Fibroblast of lung (primary cell): ENCODE measurements at regions not wholly inside any gene's neighbourhood (a gene's known extent, or its start where the extent isn't known, plus 50 kb on each side); places are given as distances from the start of the nearest gene placed in this dataset.

Source experiments
- DNase-seq, 2 donors: peaks; one replicate each; pipeline versions ENCODE4 v3.0.0 to v3.0.0-alpha.2; 2010; ENCODE audit warnings: low read depth in 2 of 2
- H2AFZ ChIP-seq: 2 replicates; pipeline ENCODE4 v1.5.1; 2012; ENCODE audit warnings: low read length, control low read depth, inconsistent platforms
- H3K27ac ChIP-seq: 2 replicates; pipeline ENCODE4 v1.5.1; 2011; ENCODE audit warnings: low read length, control low read depth; ENCODE audit not compliant: insufficient read depth
- H3K27me3 ChIP-seq: 2 replicates; pipeline ENCODE4 v1.5.1; 2011; ENCODE audit warnings: mild to moderate bottlenecking, low read length; ENCODE audit not compliant: control insufficient read depth, insufficient read depth
- H3K36me3 ChIP-seq: 2 replicates; pipeline ENCODE4 v1.5.1; 2011; ENCODE audit warnings: low read length; ENCODE audit not compliant: control insufficient read depth, insufficient read depth
- H3K4me1 ChIP-seq: 2 replicates; pipeline ENCODE4 v1.5.1; 2011; ENCODE audit warnings: low read length; ENCODE audit not compliant: control insufficient read depth, insufficient read depth; ENCODE audit errors: extremely low read depth
- H3K4me2 ChIP-seq: 2 replicates; pipeline ENCODE4 v1.5.1; 2011; ENCODE audit warnings: low read length, control low read depth; ENCODE audit not compliant: insufficient read depth; ENCODE audit errors: extremely low read depth
- H3K4me3 ChIP-seq, 4 experiments: fragments of 200-600 bp in 1 of 4; sonication (generic) in 1 of 4; replicated peaks in 1 of 4; 2 replicates each; pipeline ENCODE4 v1.5.1; 2011 to 2016; ENCODE audit warnings: low read length in 4 of 4, low read depth in 3 of 4, mild to moderate bottlenecking in 3 of 4, control low read depth in 2 of 4, inconsistent platforms in 1 of 4, mixed read lengths in 1 of 4; ENCODE audit not compliant: insufficient read depth in 1 of 4; ENCODE audit errors: control extremely low read depth in 1 of 4
- H3K79me2 ChIP-seq: 2 replicates; pipeline ENCODE4 v1.5.1; 2012; ENCODE audit warnings: mild to moderate bottlenecking, low read length, inconsistent platforms; ENCODE audit not compliant: control insufficient read depth, insufficient read depth
- H3K9ac ChIP-seq: 2 replicates; pipeline ENCODE4 v1.5.1; 2011; ENCODE audit warnings: mild to moderate bottlenecking, low read length, control low read depth; ENCODE audit not compliant: insufficient read depth
- H3K9me3 ChIP-seq: 2 replicates; pipeline ENCODE4 v1.5.1; 2012; ENCODE audit warnings: low read depth, low read length; ENCODE audit not compliant: control insufficient read depth, insufficient read depth
- H4K20me1 ChIP-seq: 2 replicates; pipeline ENCODE4 v1.5.1; 2011; ENCODE audit warnings: low read length; ENCODE audit not compliant: control insufficient read depth, insufficient read depth; ENCODE audit errors: extremely low read depth
- EZH2 ChIP-seq: IDR thresholded peaks from 2 replicates; pipeline ENCODE4 v1.5.1; 2012; ENCODE audit warnings: low read length, control low read depth, mild to moderate bottlenecking; ENCODE audit errors: missing control alignments
- TF ChIP-seq, protein P1 (sequence below), 2 donors: IDR thresholded peaks in 1 of 2; conservative IDR thresholded peaks in 1 of 2; 1 replicate in 1 of 2; 2 replicates in 1 of 2; pipeline ENCODE4 v1.5.1; 2011 to 2012; ENCODE audit warnings: low read length in 2 of 2, control low read depth in 1 of 2, inconsistent platforms in 1 of 2, low read depth in 1 of 2, mild to moderate bottlenecking in 1 of 2

DNA sequence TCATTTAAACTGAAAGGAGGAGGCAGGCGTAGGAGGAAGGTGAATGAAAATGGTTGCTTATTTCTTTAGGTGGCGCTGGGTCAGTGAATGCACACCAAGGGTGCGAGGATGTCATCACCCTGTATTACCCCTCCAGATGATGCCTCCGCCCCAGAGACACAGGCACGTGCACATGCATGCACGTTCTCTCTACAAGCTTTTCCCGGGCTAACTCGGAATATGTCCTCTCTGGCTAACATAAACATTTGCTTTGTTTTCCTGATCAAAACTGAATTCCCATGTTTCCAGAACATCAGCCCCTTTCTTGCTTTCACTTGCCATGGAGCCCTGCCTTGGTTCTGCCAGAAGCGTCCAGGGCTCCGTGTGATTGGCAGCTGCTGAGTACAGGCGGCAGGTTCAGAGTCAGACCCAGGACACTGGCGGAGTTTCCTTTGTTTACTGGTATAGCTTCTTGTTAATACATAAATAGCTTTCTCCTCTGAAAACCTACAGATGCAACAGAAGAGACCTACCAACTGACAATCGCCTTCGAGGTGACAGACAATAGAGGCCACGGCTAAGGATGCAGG, 131.2 kb upstream of the RPS6KA2 start:
- H3K36me3 ChIP-seq: no peaks in the 10 kb centered on the region
- H3K4me1 ChIP-seq: no peaks in the 10 kb centered on the region
- no peaks in the 10 kb centered on the region for H3K79me2 ChIP-seq
- H3K9ac ChIP-seq: no peak overlapping the region
- no peaks in the 10 kb centered on the region for H4K20me1 ChIP-seq
- TF ChIP-seq, protein P1, sequence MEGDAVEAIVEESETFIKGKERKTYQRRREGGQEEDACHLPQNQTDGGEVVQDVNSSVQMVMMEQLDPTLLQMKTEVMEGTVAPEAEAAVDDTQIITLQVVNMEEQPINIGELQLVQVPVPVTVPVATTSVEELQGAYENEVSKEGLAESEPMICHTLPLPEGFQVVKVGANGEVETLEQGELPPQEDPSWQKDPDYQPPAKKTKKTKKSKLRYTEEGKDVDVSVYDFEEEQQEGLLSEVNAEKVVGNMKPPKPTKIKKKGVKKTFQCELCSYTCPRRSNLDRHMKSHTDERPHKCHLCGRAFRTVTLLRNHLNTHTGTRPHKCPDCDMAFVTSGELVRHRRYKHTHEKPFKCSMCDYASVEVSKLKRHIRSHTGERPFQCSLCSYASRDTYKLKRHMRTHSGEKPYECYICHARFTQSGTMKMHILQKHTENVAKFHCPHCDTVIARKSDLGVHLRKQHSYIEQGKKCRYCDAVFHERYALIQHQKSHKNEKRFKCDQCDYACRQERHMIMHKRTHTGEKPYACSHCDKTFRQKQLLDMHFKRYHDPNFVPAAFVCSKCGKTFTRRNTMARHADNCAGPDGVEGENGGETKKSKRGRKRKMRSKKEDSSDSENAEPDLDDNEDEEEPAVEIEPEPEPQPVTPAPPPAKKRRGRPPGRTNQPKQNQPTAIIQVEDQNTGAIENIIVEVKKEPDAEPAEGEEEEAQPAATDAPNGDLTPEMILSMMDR (conservative IDR thresholded peaks at IDR 0.05 in 1 of 2, IDR thresholded peaks at IDR 0.05 in 1 of 2; ENCODE audit: low read depth in 1 of 2, low read length in 2 of 2): no peak
- no peak for TF ChIP-seq EZH2
- H3K4me2 ChIP-seq: peak overlapping the region; percentile 77
- H3K27ac ChIP-seq: no peak overlapping the region
- peak overlapping the region in 3 of 4 experiments; percentile 19 to 37 (median 30) for H3K4me3 ChIP-seq
- H3K27me3 ChIP-seq: peaks cover 5% of the 10 kb centered on the region
- no peaks in the 10 kb centered on the region for H3K9me3 ChIP-seq
- no peak overlapping the region for H2AFZ ChIP-seq
- DNase-seq: no peak

DNA sequence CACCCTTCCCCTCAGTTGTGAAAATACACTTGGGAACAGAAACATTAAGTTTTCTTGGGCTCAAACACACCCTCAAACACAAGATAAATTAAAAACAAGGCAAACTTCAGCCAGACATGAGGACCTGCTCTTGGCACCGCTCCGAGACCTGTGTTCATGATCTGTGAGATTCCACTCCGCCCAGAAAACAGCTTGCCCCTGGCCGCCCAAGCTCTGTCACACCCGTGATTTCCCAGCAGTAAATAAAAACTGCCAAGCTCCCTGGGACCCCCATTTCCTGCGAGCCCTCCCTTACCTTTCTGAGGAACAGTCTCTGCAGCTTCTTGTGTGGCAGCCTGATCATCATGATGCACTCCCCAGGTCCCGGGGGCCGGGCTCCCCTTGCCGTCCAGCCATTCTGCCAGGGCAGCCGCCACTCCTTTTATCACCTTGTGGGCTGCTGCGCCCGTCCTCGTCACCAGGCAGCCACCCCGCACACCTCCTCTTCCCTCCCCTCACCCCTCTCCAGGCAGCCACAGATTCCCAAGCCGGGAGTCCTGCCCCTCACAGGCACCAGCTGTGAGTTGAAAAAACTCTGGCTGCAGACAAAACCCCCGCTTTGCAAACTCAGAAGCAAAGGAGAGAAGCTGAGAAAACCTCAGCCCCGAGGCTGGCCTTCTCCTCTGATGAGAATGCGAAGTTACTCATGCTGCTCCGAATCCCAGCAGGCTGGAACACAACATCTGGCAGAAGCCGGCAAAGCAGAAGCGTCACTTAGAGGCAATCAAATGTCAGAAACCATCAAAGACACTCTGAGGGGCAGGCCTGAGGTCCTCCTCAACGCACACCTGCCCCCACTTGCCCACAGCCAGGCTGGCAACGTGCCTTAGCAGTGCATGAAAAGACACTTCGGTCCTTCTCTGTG, 130.4 kb upstream of the RPS6KA2 start:
- H3K4me3 ChIP-seq: peak overlapping the region; percentile 9 to 37 (median 24)
- no peaks in the 10 kb centered on the region for H3K4me1 ChIP-seq
- peaks cover 5% of the 10 kb centered on the region for H3K27me3 ChIP-seq
- no peak for TF ChIP-seq EZH2
- TF ChIP-seq, protein P1 (conservative IDR thresholded peaks at IDR 0.05 in 1 of 2, IDR thresholded peaks at IDR 0.05 in 1 of 2; ENCODE audit: low read depth in 1 of 2, low read length in 2 of 2): no peak
- H4K20me1 ChIP-seq: no peaks in the 10 kb centered on the region
- H3K4me2 ChIP-seq: peak overlapping the region; percentile 77
- H2AFZ ChIP-seq: no peak overlapping the region
- H3K36me3 ChIP-seq: no peaks in the 10 kb centered on the region
- no peak overlapping the region for H3K27ac ChIP-seq
- no peaks in the 10 kb centered on the region for H3K79me2 ChIP-seq
- H3K9ac ChIP-seq: no peak overlapping the region
- H3K9me3 ChIP-seq: no peaks in the 10 kb centered on the region
- DNase-seq: peak; percentile 54 to 65

DNA sequence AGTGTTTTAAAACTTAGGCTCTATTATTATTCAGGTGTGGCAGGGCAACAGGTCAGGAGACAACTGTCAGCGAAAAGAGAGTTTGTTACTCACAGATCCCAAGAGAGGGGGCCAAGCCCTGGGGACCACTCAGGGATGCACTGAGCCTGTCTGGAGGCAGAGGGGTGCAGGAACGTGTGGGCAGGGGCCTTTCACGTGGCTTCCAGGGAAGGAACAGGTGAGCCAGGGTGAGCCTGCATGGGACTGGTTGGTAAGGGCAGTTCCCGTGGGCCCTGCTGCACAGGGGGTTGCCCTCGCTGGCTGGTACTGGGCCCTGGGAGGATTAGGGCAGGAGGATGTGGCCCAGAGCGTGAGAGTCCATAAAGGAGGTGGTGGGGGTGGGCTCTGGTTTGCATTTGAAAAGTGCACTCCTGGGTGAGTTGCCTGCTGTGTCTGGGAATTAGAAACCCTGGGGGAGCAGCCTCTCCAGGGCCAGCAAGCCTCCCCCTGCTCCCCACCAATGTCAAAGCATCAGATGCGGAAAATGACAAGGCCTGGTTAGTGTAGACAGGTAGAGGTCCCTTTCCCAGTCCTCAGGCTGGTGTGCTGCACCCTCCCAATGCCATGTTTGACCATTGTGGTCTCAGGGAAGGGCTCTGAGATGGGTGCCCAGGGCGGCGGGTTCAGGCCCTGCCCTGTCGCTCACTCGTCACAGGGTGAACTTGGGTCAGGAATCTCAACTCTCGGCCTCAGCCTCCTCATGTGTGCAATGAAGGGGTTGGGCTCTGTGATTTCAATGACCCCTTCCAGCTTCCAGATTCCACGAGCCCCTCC, 127.4 kb upstream of the RPS6KA2 start:
- Histone ChIP-seq H3K4me1 (no peaks in the 10 kb centered on the region), H2AFZ (no peak overlapping the region), H3K4me3 (no peak overlapping the region), H4K20me1 (no peaks in the 10 kb centered on the region), H3K36me3 (no peaks in the 10 kb centered on the region), H3K27me3 (peaks cover 5% of the 10 kb centered on the region), H3K9ac (no peak overlapping the region), H3K27ac (no peak overlapping the region), H3K4me2 (no peak overlapping the region), H3K79me2 (no peaks in the 10 kb centered on the region), H3K9me3 (no peaks in the 10 kb centered on the region)
- TF ChIP-seq, protein P1 (conservative IDR thresholded peaks at IDR 0.05 in 1 of 2, IDR thresholded peaks at IDR 0.05 in 1 of 2; ENCODE audit: low read depth in 1 of 2, low read length in 2 of 2): no peak
- TF ChIP-seq EZH2: no peak
- DNase-seq: no peak
